HFFc6 (cell line): ENCODE measurements at regions not wholly inside any gene's neighbourhood (a gene's known extent, or its start where the extent isn't known, plus 50 kb on each side); places are given as distances from the start of the nearest gene placed in this dataset.
A peak's percentile ranks its signal among the peaks of the same experiment; 100 is the strongest.

Experiments used
- DNase-seq: peaks from one replicate; pipeline ENCODE4 v3.0.0-alpha.2; 2018
- H3K27ac Mint-ChIP-seq: 2 replicates; pipeline ENCODE4 v1.8.0; 2020; ENCODE audit warnings: mild to moderate bottlenecking, mixed read lengths
- H3K27me3 Mint-ChIP-seq: 2 replicates; pipeline ENCODE4 v1.8.0; 2021; ENCODE audit warnings: mild to moderate bottlenecking, moderate library complexity, mixed read lengths; ENCODE audit not compliant: insufficient read depth
- H3K36me3 Mint-ChIP-seq: 2 replicates; pipeline ENCODE4 v1.8.0; 2021; ENCODE audit warnings: low read depth, mixed read lengths
- H3K4me1 Mint-ChIP-seq: 2 replicates; pipeline ENCODE4 v1.8.0; 2020; ENCODE audit warnings: low read depth, mixed read lengths
- H3K4me3 Mint-ChIP-seq: 2 replicates; pipeline ENCODE4 v1.8.0; 2020; ENCODE audit warnings: mild to moderate bottlenecking, moderate library complexity, mixed read lengths
- H3K9me3 Mint-ChIP-seq: 2 replicates; pipeline ENCODE4 v1.8.0; 2020; ENCODE audit warnings: mild to moderate bottlenecking, mixed read lengths
- CTCF ChIP-seq: fragments of 200-600 bp; sonication (generic); IDR thresholded peaks from 2 replicates; pipeline ENCODE4 v1.5.0; 2021; ENCODE audit warnings: antibody characterized with exemption, mild to moderate bottlenecking

GRCh38 chr5:54624805-54625568, 107.4 kb downstream of the SNX18 start:
- Mint-ChIP-seq H3K4me3 (peak overlapping the region; percentile 69), H3K4me1 (peaks cover 25% of the 10 kb centered on the region), H3K36me3 (0 out of 2 replicates have a peak, but pooled peaks cover 4% of the 10 kb centered on the region), H3K9me3 (no peaks in the 10 kb centered on the region; the same call in 1 of the 2 replicates), H3K27ac (peak overlapping the region; percentile 42), H3K27me3 (no peaks in the 10 kb centered on the region; the same call in 1 of the 2 replicates)
- DNase-seq = no peak
- TF ChIP-seq CTCF = no peak

GRCh38 chr5:54621709-54622108, 104.2 kb downstream of the SNX18 start:
- no peak overlapping the region for H3K4me3 Mint-ChIP-seq
- peaks cover 2% of the 10 kb centered on the region; the same call in 1 of the 2 replicates for H3K27me3 Mint-ChIP-seq
- no peak for TF ChIP-seq CTCF
- no peak for DNase-seq
- H3K4me1 Mint-ChIP-seq = peaks cover 33% of the 10 kb centered on the region
- no peaks in the 10 kb centered on the region for H3K9me3 Mint-ChIP-seq
- no peaks in the 10 kb centered on the region for H3K36me3 Mint-ChIP-seq
- no peak overlapping the region for H3K27ac Mint-ChIP-seq

GRCh38 chr5:54621048-54621447, 103.5 kb downstream of the SNX18 start:
- no peaks in the 10 kb centered on the region for H3K36me3 Mint-ChIP-seq
- no peak overlapping the region for H3K4me3 Mint-ChIP-seq
- peaks cover 2% of the 10 kb centered on the region; the same call in 1 of the 2 replicates for H3K27me3 Mint-ChIP-seq
- peaks cover 34% of the 10 kb centered on the region for H3K4me1 Mint-ChIP-seq
- no peak for TF ChIP-seq CTCF
- no peak overlapping the region for H3K27ac Mint-ChIP-seq
- DNase-seq = no peak
- H3K9me3 Mint-ChIP-seq = no peaks in the 10 kb centered on the region

GRCh38 chr5:54620141-54620933, 102.8 kb downstream of the SNX18 start:
- Mint-ChIP-seq H3K27me3 (peaks cover 2% of the 10 kb centered on the region; the same call in 1 of the 2 replicates), H3K4me1 (peaks cover 36% of the 10 kb centered on the region), H3K36me3 (no peaks in the 10 kb centered on the region), H3K27ac (no peak overlapping the region), H3K4me3 (no peak overlapping the region), H3K9me3 (no peaks in the 10 kb centered on the region)
- no peak for TF ChIP-seq CTCF
- no peak for DNase-seq

- no peak for TF ChIP-seq CTCF
- no peak for DNase-seq
- Mint-ChIP-seq H3K4me1 (peaks cover 29% of the 10 kb centered on the region), H3K36me3 (no peaks in the 10 kb centered on the region), H3K9me3 (no peaks in the 10 kb centered on the region), H3K27ac (no peak overlapping the region), H3K27me3 (peaks cover 2% of the 10 kb centered on the region; the same call in 1 of the 2 replicates), H3K4me3 (no peak overlapping the region)
Observed at GRCh38 chr5:54619731-54620130, 102.2 kb downstream of the SNX18 start.
